A549 (cell line): ENCODE measurements at regions not wholly inside any gene's neighbourhood (a gene's known extent, or its start where the extent isn't known, plus 50 kb on each side); places are given as distances from the start of the nearest gene placed in this dataset.

Source experiments
- ATAC-seq, 2 experiments: fragments of 200-7000 bp in 1 of 2; fragments of >200 bp in 1 of 2; cut with Nextera tagmentation in 1 of 2; cut with Tn5 transposase in 1 of 2; 3 replicates each; pipeline versions ENCODE4 v1.8.0 to v1.9.1; 2018 to 2020; ENCODE audit warnings: mild to moderate bottlenecking in 1 of 2, moderate library complexity in 1 of 2
- CTCF ChIA-PET: fragments of 300-600 bp; sonication (Branson Sonifier 250); formaldehyde crosslinking; extraction: SDS; loops from one replicate; lab custom pipeline; 2021; ENCODE audit warnings: antibody characterized with exemption, inconsistent platforms; lab: Yijun Ruan, JAX
- POLR2A ChIA-PET: fragments of 350-600 bp; formaldehyde crosslinking; extraction: SDS; loops from one replicate; lab custom pipeline; 2021; ENCODE audit warnings: antibody characterized with exemption, inconsistent platforms; lab: Yijun Ruan, JAX
- DNase-seq, 2 experiments: peaks; one replicate each; pipeline versions ENCODE4 v3.0.0 to v3.0.0-alpha.2; 2011 to 2016; ENCODE audit warnings: low read depth in 1 of 2, low spot score in 1 of 2
- FAIRE-seq: peaks from 2 replicates; lab custom pipeline; 2011; peaks lifted over from hg19 to GRCh38; lab: Jason Lieb, UNC
- H3K27ac ChIP-seq, 2 experiments: fragments of >200 bp; sonication (Bioruptor Twin); formaldehyde crosslinking; 3 replicates each; pipeline ENCODE4 v1.5.1; 2016 to 2017
- H3K4me1 ChIP-seq: fragments of >200 bp; sonication (Bioruptor Twin); formaldehyde crosslinking; 3 replicates; pipeline ENCODE4 v1.6.1; 2016
- H3K4me2 ChIP-seq: fragments of >200 bp; sonication (Bioruptor Twin); formaldehyde crosslinking; 3 replicates; pipeline ENCODE4 v1.6.1; 2016
- H3K4me3 ChIP-seq: fragments of >200 bp; sonication (Bioruptor Twin); formaldehyde crosslinking; 3 replicates; pipeline ENCODE4 v1.5.1; 2016
- H3K9me3 ChIP-seq: fragments of >200 bp; sonication (Bioruptor Twin); formaldehyde crosslinking; 3 replicates; pipeline ENCODE4 v1.6.1; 2016
- BCL3 ChIP-seq: fragments of >200 bp; sonication (Bioruptor Twin); formaldehyde crosslinking; IDR thresholded peaks from 3 replicates; pipeline ENCODE4 v1.6.1; 2016
- BHLHE40 ChIP-seq: IDR thresholded peaks from 2 replicates; pipeline ENCODE4 v1.6.1; 2012; ENCODE audit warnings: low read depth, low read length, inconsistent platforms
- CBX2 ChIP-seq: fragments of 200-600 bp; sonication (generic); IDR thresholded peaks from 2 replicates; pipeline ENCODE4 v1.6.1; 2016; ENCODE audit warnings: low read depth, mild to moderate bottlenecking, borderline replicate concordance
- CBX8 ChIP-seq: fragments of 200-600 bp; sonication (generic); IDR thresholded peaks from 2 replicates; pipeline ENCODE4 v1.6.1; 2016
- CEBPB ChIP-seq, 2 experiments: fragments of >200 bp in 1 of 2; sonication (Bioruptor Twin) in 1 of 2; formaldehyde crosslinking in 1 of 2; IDR thresholded peaks; 2 replicates each; pipeline ENCODE4 v1.6.1; 2012 to 2016
- EHF ChIP-seq: fragments of 250-450 bp; sonication (Bioruptor Pico); IDR thresholded peaks from 2 replicates; pipeline ENCODE4 v1.5.0; 2020; ENCODE audit warnings: mild to moderate bottlenecking
- EHMT2 ChIP-seq: fragments of 200-600 bp; sonication (generic); IDR thresholded peaks from 2 replicates; pipeline ENCODE4 v1.6.1; 2016; ENCODE audit warnings: antibody characterized with exemption, low read depth, mild to moderate bottlenecking, moderate library complexity
- ELK1 ChIP-seq: fragments of 150-350 bp; IDR thresholded peaks from 2 replicates; pipeline ENCODE4 v1.6.1; 2014; ENCODE audit warnings: low read depth, mild to moderate bottlenecking, low read length
- ESRRA ChIP-seq: fragments of 150-350 bp; IDR thresholded peaks from 2 replicates; pipeline ENCODE4 v1.6.1; 2014; ENCODE audit warnings: mild to moderate bottlenecking, low read length, borderline replicate concordance
- FOSL2 ChIP-seq, 2 experiments: fragments of 450-650 bp in 1 of 2; fragments of >200 bp in 1 of 2; sonication (Bioruptor Twin) in 1 of 2; formaldehyde crosslinking; IDR thresholded peaks; 2 replicates each; pipeline versions ENCODE4 v1.5.0 to v1.6.1; 2016 to 2020; ENCODE audit warnings: mild to moderate bottlenecking in 1 of 2, moderate library complexity in 1 of 2
- HDAC2 ChIP-seq: fragments of 200-600 bp; sonication (generic); IDR thresholded peaks from 2 replicates; pipeline ENCODE4 v1.6.1; 2016
- HEYL ChIP-seq: fragments of 250-450 bp; sonication (Bioruptor Pico); IDR thresholded peaks from 2 replicates; pipeline ENCODE4 v1.8.0; 2021; ENCODE audit warnings: mild to moderate bottlenecking, moderate library complexity
- HMGXB4 ChIP-seq: fragments of 250-450 bp; sonication (Bioruptor Pico); IDR thresholded peaks from 2 replicates; pipeline ENCODE4 v1.5.0; 2021; ENCODE audit warnings: mild to moderate bottlenecking, moderate library complexity, borderline replicate concordance
- HOXA7 ChIP-seq: fragments of 250-450 bp; sonication (Bioruptor Pico); IDR thresholded peaks from 2 replicates; pipeline ENCODE4 v1.5.0; 2020; ENCODE audit warnings: mild to moderate bottlenecking, moderate library complexity
- HOXB5 ChIP-seq: fragments of 250-450 bp; sonication (Bioruptor Pico); IDR thresholded peaks from 2 replicates; pipeline ENCODE4 v1.5.0; 2020; ENCODE audit warnings: mild to moderate bottlenecking, moderate library complexity
- KDM1A ChIP-seq: fragments of 200-600 bp; sonication (generic); IDR thresholded peaks from 2 replicates; pipeline ENCODE4 v1.6.1; 2016; ENCODE audit warnings: low read depth, mild to moderate bottlenecking
- MAX ChIP-seq: IDR thresholded peaks from 2 replicates; pipeline ENCODE4 v1.6.1; 2012
- MAZ ChIP-seq: fragments of 150-350 bp; IDR thresholded peaks from 2 replicates; pipeline ENCODE4 v1.6.1; 2014; ENCODE audit warnings: antibody characterized with exemption, low read depth, low read length, borderline replicate concordance
- MYC ChIP-seq: IDR thresholded peaks from 2 replicates; pipeline ENCODE4 v1.6.1; 2012; ENCODE audit warnings: mild to moderate bottlenecking, inconsistent platforms, low read length, improper control_type of control experiment, borderline replicate concordance
- NFE2L2 ChIP-seq: fragments of 150-350 bp; conservative IDR thresholded peaks from 2 replicates; pipeline ENCODE4 v1.6.1; 2014; ENCODE audit warnings: low read length
- POLR2A ChIP-seq: IDR thresholded peaks from 2 replicates; pipeline ENCODE4 v1.6.1; 2012; ENCODE audit warnings: mild to moderate bottlenecking, low read length
- RAD21 ChIP-seq, 2 experiments: fragments of >200 bp in 1 of 2; sonication (Bioruptor Twin) in 1 of 2; formaldehyde crosslinking in 1 of 2; IDR thresholded peaks in 1 of 2; conservative IDR thresholded peaks in 1 of 2; 2 replicates in 1 of 2; 3 replicates in 1 of 2; pipeline ENCODE4 v1.6.1; 2012 to 2018; ENCODE audit warnings: inconsistent platforms in 1 of 2
- RARB ChIP-seq: fragments of 250-450 bp; sonication (Bioruptor Pico); IDR thresholded peaks from 2 replicates; pipeline ENCODE4 v1.8.0; 2021; ENCODE audit warnings: mild to moderate bottlenecking, moderate library complexity
- RFX5 ChIP-seq: fragments of 450-650 bp; IDR thresholded peaks from 2 replicates; pipeline ENCODE4 v1.7.1; 2014; ENCODE audit warnings: antibody characterized with exemption, mild to moderate bottlenecking, moderate library complexity
- TFCP2L1 ChIP-seq: fragments of 250-450 bp; sonication (Bioruptor Pico); IDR thresholded peaks from 2 replicates; pipeline ENCODE4 v1.5.0; 2021; ENCODE audit warnings: mild to moderate bottlenecking
- USF2 ChIP-seq: fragments of 450-650 bp; IDR thresholded peaks from 2 replicates; pipeline ENCODE4 v1.6.1; 2014; ENCODE audit warnings: antibody characterized with exemption
- ZNF302 ChIP-seq: fragments of 250-450 bp; sonication (Bioruptor Pico); IDR thresholded peaks from 2 replicates; pipeline ENCODE4 v1.9.0; 2021; ENCODE audit warnings: inconsistent platforms, mild to moderate bottlenecking, moderate library complexity
- ZSCAN20 ChIP-seq: fragments of 250-450 bp; sonication (Bioruptor Pico); IDR thresholded peaks from 2 replicates; pipeline ENCODE4 v1.8.0; 2022; ENCODE audit warnings: mild to moderate bottlenecking, moderate library complexity
- WGBS: methylation state at CpG from one replicate; pipeline ENCODE4 v1.1.6; 2017; ENCODE audit errors: missing lambda C conversion rate; 5-methylcytosine and 5-hydroxymethylcytosine counted together

GRCh38 chr13:73535341-73535740 lies 476.5 kb downstream of the KLF5 start:
- ATAC-seq (no peak), FAIRE-seq (no peak)
- 87% methylated on average over 6 of the region's 6 CpGs for WGBS

GRCh38 chr13:73532987-73533510 lies 474.2 kb downstream of the KLF5 start:
- DNase-seq (no peak), FAIRE-seq (no peak), ATAC-seq (no peak)
- ChIA-PET POLR2A (no interaction called here), CTCF (no interaction called here)
- no peaks in the 10 kb centered on the region for H3K4me1 ChIP-seq
- WGBS, result 63% methylated on average over 2 of the region's 2 CpGs
- no peak for TF ChIP-seq CEBPB (IDR thresholded peaks at IDR 0.05)
- TF ChIP-seq ESRRA, result no peak
- no peak for TF ChIP-seq HOXA7 (CRISPR knock-in tag)
- TF ChIP-seq KDM1A, result no peak
- TF ChIP-seq HDAC2, result no peak
- no peak for TF ChIP-seq POLR2A
- no peak for TF ChIP-seq HMGXB4
- TF ChIP-seq HOXB5, result no peak
- no peak for TF ChIP-seq CBX2
- TF ChIP-seq HEYL, result no peak
- no peak for TF ChIP-seq ZNF302
- TF ChIP-seq MAZ, result no peak
- no peak for TF ChIP-seq BHLHE40
- no peak for TF ChIP-seq RFX5
- H3K4me2 ChIP-seq, result no peak overlapping the region
- no peak overlapping the region for H3K27ac ChIP-seq
- H3K4me3 ChIP-seq, result no peak overlapping the region
- H3K9me3 ChIP-seq, result no peaks in the 10 kb centered on the region

More at GRCh38 chr13:73535341-73535740, 476.5 kb downstream of the KLF5 start:
- TF ChIP-seq CBX8 (no peak), MAX (no peak), ELK1 (no peak), TFCP2L1 (CRISPR knock-in tag) (no peak)
- Histone ChIP-seq H3K4me2 (no peak overlapping the region), H3K4me3 (no peak overlapping the region), H3K9me3 (no peaks in the 10 kb centered on the region), H3K27ac (no peak overlapping the region), H3K4me1 (no peaks in the 10 kb centered on the region)
- POLR2A ChIA-PET, result no interaction called here
- CTCF ChIA-PET, result no interaction called here
- no peak for DNase-seq

GRCh38 chr13:73532582-73532981 lies 473.8 kb downstream of the KLF5 start:
- POLR2A ChIA-PET, result no interaction called here
- DNase-seq (no peak), FAIRE-seq (no peak), ATAC-seq (no peak)
- 100% methylated on average over 4 of the region's 4 CpGs for WGBS
- CTCF ChIA-PET, result no interaction called here
- TF ChIP-seq RAD21 (conservative IDR thresholded peaks at IDR 0.05 in 1 of 2, IDR thresholded peaks at IDR 0.05 in 1 of 2), result no peak
- no peak for TF ChIP-seq HDAC2
- TF ChIP-seq ZSCAN20, result no peak
- no peaks in the 10 kb centered on the region for H3K4me1 ChIP-seq
- H3K27ac ChIP-seq, result no peak overlapping the region
- H3K4me2 ChIP-seq, result no peak overlapping the region
- H3K4me3 ChIP-seq, result no peak overlapping the region
- no peaks in the 10 kb centered on the region for H3K9me3 ChIP-seq

- ChIA-PET CTCF (no interaction called here), POLR2A (no interaction called here)
- DNase-seq (no peak), FAIRE-seq (no peak), ATAC-seq (no peak)
- H3K27ac ChIP-seq, result no peak overlapping the region
- WGBS, result 80% methylated on average over 7 of the region's 9 CpGs
- H3K4me2 ChIP-seq, result no peak overlapping the region
- H3K4me1 ChIP-seq, result no peaks in the 10 kb centered on the region
- no peaks in the 10 kb centered on the region for H3K9me3 ChIP-seq
- H3K4me3 ChIP-seq, result no peak overlapping the region
- no peak for TF ChIP-seq CEBPB (IDR thresholded peaks at IDR 0.05)
- TF ChIP-seq USF2, result no peak
- TF ChIP-seq MYC, result no peak
- TF ChIP-seq BCL3, result no peak
- TF ChIP-seq EHMT2, result no peak
- TF ChIP-seq NFE2L2, result no peak
- no peak for TF ChIP-seq FOSL2 (IDR thresholded peaks at IDR 0.05)
- no peak for TF ChIP-seq FOSL2 (CRISPR knock-in tag; IDR thresholded peaks at IDR 0.05)
- TF ChIP-seq EHF (CRISPR knock-in tag), result no peak
- no peak for TF ChIP-seq MAX
- no peak for TF ChIP-seq RARB (CRISPR knock-in tag)
These were observed 472.2 kb downstream of the KLF5 start for GRCh38 chr13:73531014-73531413.
